C4-2B (cell line): ENCODE measurements at regions not wholly inside any gene's neighbourhood (a gene's known extent, or its start where the extent isn't known, plus 50 kb on each side); places are given as distances from the start of the nearest gene placed in this dataset.

Source experiments
- CTCF ChIP-seq: fragments of 450-650 bp; conservative IDR thresholded peaks from 2 replicates; pipeline ENCODE4 v1.5.1; 2017; ENCODE audit warnings: mild to moderate bottlenecking
- ZFX ChIP-seq: fragments of 450-650 bp; IDR thresholded peaks from 2 replicates; pipeline ENCODE4 v1.6.1; 2017

- TF ChIP-seq ZFX, result no peak
- no peak for TF ChIP-seq CTCF
Measured at GRCh38 chrX:8955511-8955910, 78.4 kb downstream of the FAM9B start.
